Fibroblast of lung (primary cell): ENCODE measurements at regions not wholly inside any gene's neighbourhood (a gene's known extent, or its start where the extent isn't known, plus 50 kb on each side); places are given as distances from the start of the nearest gene placed in this dataset.

Source experiments
- DNase-seq, 2 donors: peaks; one replicate each; pipeline versions ENCODE4 v3.0.0 to v3.0.0-alpha.2; 2010; ENCODE audit warnings: low read depth in 2 of 2
- H2AFZ ChIP-seq: 2 replicates; pipeline ENCODE4 v1.5.1; 2012; ENCODE audit warnings: low read length, control low read depth, inconsistent platforms
- H3K27ac ChIP-seq: 2 replicates; pipeline ENCODE4 v1.5.1; 2011; ENCODE audit warnings: low read length, control low read depth; ENCODE audit not compliant: insufficient read depth
- H3K27me3 ChIP-seq: 2 replicates; pipeline ENCODE4 v1.5.1; 2011; ENCODE audit warnings: mild to moderate bottlenecking, low read length; ENCODE audit not compliant: control insufficient read depth, insufficient read depth
- H3K36me3 ChIP-seq: 2 replicates; pipeline ENCODE4 v1.5.1; 2011; ENCODE audit warnings: low read length; ENCODE audit not compliant: control insufficient read depth, insufficient read depth
- H3K4me1 ChIP-seq: 2 replicates; pipeline ENCODE4 v1.5.1; 2011; ENCODE audit warnings: low read length; ENCODE audit not compliant: control insufficient read depth, insufficient read depth; ENCODE audit errors: extremely low read depth
- H3K4me2 ChIP-seq: 2 replicates; pipeline ENCODE4 v1.5.1; 2011; ENCODE audit warnings: low read length, control low read depth; ENCODE audit not compliant: insufficient read depth; ENCODE audit errors: extremely low read depth
- H3K4me3 ChIP-seq, 4 experiments: fragments of 200-600 bp in 1 of 4; sonication (generic) in 1 of 4; replicated peaks in 1 of 4; 2 replicates each; pipeline ENCODE4 v1.5.1; 2011 to 2016; ENCODE audit warnings: low read length in 4 of 4, low read depth in 3 of 4, mild to moderate bottlenecking in 3 of 4, control low read depth in 2 of 4, inconsistent platforms in 1 of 4, mixed read lengths in 1 of 4; ENCODE audit not compliant: insufficient read depth in 1 of 4; ENCODE audit errors: control extremely low read depth in 1 of 4
- H3K79me2 ChIP-seq: 2 replicates; pipeline ENCODE4 v1.5.1; 2012; ENCODE audit warnings: mild to moderate bottlenecking, low read length, inconsistent platforms; ENCODE audit not compliant: control insufficient read depth, insufficient read depth
- H3K9ac ChIP-seq: 2 replicates; pipeline ENCODE4 v1.5.1; 2011; ENCODE audit warnings: mild to moderate bottlenecking, low read length, control low read depth; ENCODE audit not compliant: insufficient read depth
- H3K9me3 ChIP-seq: 2 replicates; pipeline ENCODE4 v1.5.1; 2012; ENCODE audit warnings: low read depth, low read length; ENCODE audit not compliant: control insufficient read depth, insufficient read depth
- H4K20me1 ChIP-seq: 2 replicates; pipeline ENCODE4 v1.5.1; 2011; ENCODE audit warnings: low read length; ENCODE audit not compliant: control insufficient read depth, insufficient read depth; ENCODE audit errors: extremely low read depth
- CTCF ChIP-seq, 2 donors: IDR thresholded peaks in 1 of 2; conservative IDR thresholded peaks in 1 of 2; 1 replicate in 1 of 2; 2 replicates in 1 of 2; pipeline ENCODE4 v1.5.1; 2011 to 2012; ENCODE audit warnings: low read length in 2 of 2, control low read depth in 1 of 2, inconsistent platforms in 1 of 2, low read depth in 1 of 2, mild to moderate bottlenecking in 1 of 2
- EZH2 ChIP-seq: IDR thresholded peaks from 2 replicates; pipeline ENCODE4 v1.5.1; 2012; ENCODE audit warnings: low read length, control low read depth, mild to moderate bottlenecking; ENCODE audit errors: missing control alignments

- TF ChIP-seq CTCF (conservative IDR thresholded peaks at IDR 0.05 in 1 of 2, IDR thresholded peaks at IDR 0.05 in 1 of 2; ENCODE audit: low read depth in 1 of 2, low read length in 2 of 2) (no peak), EZH2 (no peak)
- Histone ChIP-seq H3K4me1 (no peaks in the 10 kb centered on the region), H3K4me2 (no peak overlapping the region), H3K79me2 (no peaks in the 10 kb centered on the region), H4K20me1 (no peaks in the 10 kb centered on the region), H3K4me3 (no peak overlapping the region), H2AFZ (no peak overlapping the region), H3K27me3 (peaks cover 23% of the 10 kb centered on the region), H3K9ac (no peak overlapping the region), H3K27ac (no peak overlapping the region), H3K36me3 (no peaks in the 10 kb centered on the region), H3K9me3 (no peaks in the 10 kb centered on the region)
- DNase-seq, result no peak
Measured at GRCh38 chr1:31502253-31502652, 74.1 kb upstream of the TINAGL1 start.

- Histone ChIP-seq H3K27me3 (peaks cover 24% of the 10 kb centered on the region), H3K4me2 (no peak overlapping the region), H4K20me1 (no peaks in the 10 kb centered on the region), H3K9me3 (no peaks in the 10 kb centered on the region), H2AFZ (no peak overlapping the region), H3K4me1 (no peaks in the 10 kb centered on the region), H3K4me3 (no peak overlapping the region), H3K79me2 (no peaks in the 10 kb centered on the region), H3K9ac (no peak overlapping the region), H3K36me3 (no peaks in the 10 kb centered on the region), H3K27ac (no peak overlapping the region)
- DNase-seq, result no peak
- no peak for TF ChIP-seq EZH2
- TF ChIP-seq CTCF (conservative IDR thresholded peaks at IDR 0.05 in 1 of 2, IDR thresholded peaks at IDR 0.05 in 1 of 2; ENCODE audit: low read depth in 1 of 2, low read length in 2 of 2), result no peak
Measured at GRCh38 chr1:31502926-31503511, 73.3 kb upstream of the TINAGL1 start.

GRCh38 chr1:31503570-31503969 lies 72.7 kb upstream of the TINAGL1 start:
- H3K27me3 ChIP-seq, result peaks cover 26% of the 10 kb centered on the region
- DNase-seq, result no peak

More at GRCh38 chr1:31503570-31503969, 72.7 kb upstream of the TINAGL1 start:
- H3K9me3 ChIP-seq, result no peaks in the 10 kb centered on the region
- no peaks in the 10 kb centered on the region for H3K79me2 ChIP-seq
- no peak overlapping the region for H2AFZ ChIP-seq
- no peak overlapping the region for H3K4me2 ChIP-seq
- TF ChIP-seq CTCF (conservative IDR thresholded peaks at IDR 0.05 in 1 of 2, IDR thresholded peaks at IDR 0.05 in 1 of 2; ENCODE audit: low read depth in 1 of 2, low read length in 2 of 2), result no peak
- TF ChIP-seq EZH2, result no peak
- H4K20me1 ChIP-seq, result no peaks in the 10 kb centered on the region
- no peak overlapping the region for H3K9ac ChIP-seq
- H3K27ac ChIP-seq, result no peak overlapping the region
- no peak overlapping the region for H3K4me3 ChIP-seq
- no peaks in the 10 kb centered on the region for H3K36me3 ChIP-seq
- no peaks in the 10 kb centered on the region for H3K4me1 ChIP-seq
